Heart right ventricle (tissue), 16 donors: ENCODE measurements at regions not wholly inside any gene's neighbourhood (a gene's known extent, or its start where the extent isn't known, plus 50 kb on each side); places are given as distances from the start of the nearest gene placed in this dataset.
"Not testable (repeated sequence)": the region's sequence is repeated elsewhere in the genome, so short reads cannot be mapped to it uniquely, and the experiment has no call there.

Experiments used
- ATAC-seq, 8 donors: fragments of 200-7000 bp; cut with Tn5 transposase; one replicate each; pipeline ENCODE4 v1.9.1; 2020; ENCODE audit warnings: mild to moderate bottlenecking in 8 of 8, moderate library complexity in 8 of 8, moderate number of reproducible peaks in 1 of 8
- DNase-seq, 2 donors: peaks; one replicate each; pipeline ENCODE4 v3.0.0-alpha.2; 2020
- H3K27ac ChIP-seq, 10 donors: fragments of 200-600 bp; sonication (generic) in 2 of 10; one replicate each; pipeline versions ENCODE4 v1.5.0 to v1.8.0; 2020 to 2022; ENCODE audit warnings: mild to moderate bottlenecking in 3 of 10
- H3K27me3 ChIP-seq, 7 donors: fragments of 200-600 bp; one replicate each; pipeline ENCODE4 v1.8.0; 2021 to 2022; ENCODE audit warnings: mild to moderate bottlenecking in 2 of 7
- H3K36me3 ChIP-seq, 9 donors: fragments of 200-600 bp; sonication (generic) in 1 of 9; one replicate each; pipeline versions ENCODE4 v1.5.0 to v1.8.0; 2020 to 2022; ENCODE audit warnings: mild to moderate bottlenecking in 2 of 9
- H3K4me1 ChIP-seq, 9 donors: fragments of 200-600 bp; sonication (generic) in 1 of 9; one replicate each; pipeline versions ENCODE4 v1.5.0 to v1.8.0; 2020 to 2022; ENCODE audit warnings: mild to moderate bottlenecking in 4 of 9
- H3K4me3 ChIP-seq, 10 donors: fragments of 200-600 bp; sonication (generic) in 2 of 10; one replicate each; pipeline versions ENCODE4 v1.5.0 to v1.8.0; 2020 to 2022; ENCODE audit warnings: mild to moderate bottlenecking in 7 of 10, moderate library complexity in 2 of 10
- H3K9me3 ChIP-seq, 11 donors: fragments of 200-600 bp in 10 of 11; sonication (generic) in 2 of 11; one replicate each; pipeline versions ENCODE4 v1.5.0 to v1.8.0; 2013 to 2022; ENCODE audit warnings: mild to moderate bottlenecking in 2 of 11, control low read depth in 1 of 11, moderate library complexity in 1 of 11
- WGBS, 2 donors: extraction: QIAGEN DNeasy Blood & Tissue Kit; methylation state at CpG; one replicate each; pipeline ENCODE4 v1.1.7; 2013; ENCODE audit warnings: inconsistent platforms in 1 of 2; 5-methylcytosine and 5-hydroxymethylcytosine counted together
- intact Hi-C, 10 donors: fragments of 100-400 bp; cut with DNase I; formaldehyde crosslinking; loops; one replicate each; pipeline versions ENCODE4 v1.11.1 to v1.14.2; 2022
- TF ChIP-seq, protein P1 (sequence below), 9 donors: fragments of 200-600 bp; sonication (generic) in 2 of 9; IDR thresholded peaks; one replicate each; pipeline versions ENCODE4 v1.5.0 to v1.8.0; 2021 to 2022; ENCODE audit warnings: antibody characterized with exemption in 9 of 9, mild to moderate bottlenecking in 5 of 9, moderate library complexity in 1 of 9
- donor health status: Arrhythmogenic right ventricular cardiomyopathy.
- donor health status: ischemic (EF 13 %, LVEDD 7.1; RV severe dilation, severe dysfunction).
- donor health status: healthy with polysubstance abuse.
- donor health status: DM: no; HTN: yes; CAD: no.
- donor health status: DM: no; HTN: no; CAD: no.
- donor health status: ischemic (EF 25% LVEDD 6.9; RV normal size, moderate dysfunction).
- donor health status: ischemic (EF 25% LVEDD 5.7; RV mildly dilated, moderate dysfunction).
- donor health status: healthy.
- donor health status: DM: yes; HTN: yes; CAD: no.
- donor health status: Ischemic cardiomyopathy.
- donor health status: ischemic (EF 35%, LVEDD 5.7; RV mildly dilated, moderate dysfunction).
- donor health status: nonischemic (EF 11% LVEDD 7.7; RV severe dilation, severe dysfunction).
- donor health status: DM: yes; HTN: yes; CAD: no.
- donor health status: PGD.
- donor health status: ischemic (EF 29% LVEDD 5.4; RV normal size, mild dysfunction).
- donor health status: nonischemic (EF 23%, LVEDD 6.1; RV moderate dilation, normal function).

DNA sequence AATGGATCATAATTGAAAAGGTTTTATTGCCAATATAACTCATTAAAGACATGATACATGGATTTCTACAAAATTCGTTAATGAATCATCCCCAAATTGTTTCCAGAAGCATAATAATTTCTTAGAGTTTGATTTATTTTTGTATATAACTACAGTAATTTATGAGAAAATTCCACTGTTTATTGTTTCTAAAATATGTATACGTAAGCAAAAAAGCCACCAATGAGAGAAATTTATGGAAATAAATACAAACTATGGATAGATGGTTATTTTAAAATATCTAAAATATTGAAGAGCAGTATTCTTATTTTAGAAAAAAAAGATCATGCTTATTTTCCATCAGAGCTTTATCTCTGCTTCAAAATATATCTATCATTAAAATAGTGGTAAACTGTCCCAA is 260.0 kb upstream of the ZNF385D start:
- TF ChIP-seq, protein P1, sequence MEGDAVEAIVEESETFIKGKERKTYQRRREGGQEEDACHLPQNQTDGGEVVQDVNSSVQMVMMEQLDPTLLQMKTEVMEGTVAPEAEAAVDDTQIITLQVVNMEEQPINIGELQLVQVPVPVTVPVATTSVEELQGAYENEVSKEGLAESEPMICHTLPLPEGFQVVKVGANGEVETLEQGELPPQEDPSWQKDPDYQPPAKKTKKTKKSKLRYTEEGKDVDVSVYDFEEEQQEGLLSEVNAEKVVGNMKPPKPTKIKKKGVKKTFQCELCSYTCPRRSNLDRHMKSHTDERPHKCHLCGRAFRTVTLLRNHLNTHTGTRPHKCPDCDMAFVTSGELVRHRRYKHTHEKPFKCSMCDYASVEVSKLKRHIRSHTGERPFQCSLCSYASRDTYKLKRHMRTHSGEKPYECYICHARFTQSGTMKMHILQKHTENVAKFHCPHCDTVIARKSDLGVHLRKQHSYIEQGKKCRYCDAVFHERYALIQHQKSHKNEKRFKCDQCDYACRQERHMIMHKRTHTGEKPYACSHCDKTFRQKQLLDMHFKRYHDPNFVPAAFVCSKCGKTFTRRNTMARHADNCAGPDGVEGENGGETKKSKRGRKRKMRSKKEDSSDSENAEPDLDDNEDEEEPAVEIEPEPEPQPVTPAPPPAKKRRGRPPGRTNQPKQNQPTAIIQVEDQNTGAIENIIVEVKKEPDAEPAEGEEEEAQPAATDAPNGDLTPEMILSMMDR (IDR thresholded peaks at IDR 0.05), result no peak
- intact Hi-C loops, result no loop called here
- H3K4me3 ChIP-seq, result no peak overlapping the region
- ATAC-seq (no peak), DNase-seq (no peak)
- no peaks in the 10 kb centered on the region for H3K4me1 ChIP-seq
- 87 to 90% methylated on average over 2 of the region's 2 CpGs for WGBS, 2 donors
- H3K36me3 ChIP-seq, result no peaks in the 10 kb centered on the region
- peaks cover 0 to 10% (median 0%) of the 10 kb centered on the region in 11 donors for H3K9me3 ChIP-seq
- H3K27ac ChIP-seq, result no peak overlapping the region
- H3K27me3 ChIP-seq, result no peaks in the 10 kb centered on the region

DNA sequence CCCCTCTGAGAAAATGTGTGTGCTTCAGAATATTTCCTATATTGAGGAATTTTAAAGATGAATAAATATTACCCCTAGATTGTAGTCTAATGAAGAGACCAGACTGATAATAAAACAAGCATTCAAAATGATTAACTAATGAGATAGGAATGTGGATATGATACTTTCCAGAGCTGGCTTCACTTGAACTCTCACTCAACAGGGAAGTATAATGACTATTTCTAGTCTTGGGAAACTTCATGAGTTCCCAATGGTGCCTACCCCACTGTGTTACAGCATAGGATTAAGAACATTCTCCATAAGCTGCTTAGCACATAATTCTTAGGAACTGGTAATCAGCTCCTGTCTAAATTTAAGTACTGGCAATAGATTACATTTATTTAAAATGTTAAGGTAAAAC is 261.5 kb upstream of the ZNF385D start:
- intact Hi-C loops, result no loop called here

GRCh38 chr3:22013641-22014040 is 262.6 kb upstream of the ZNF385D start:
- intact Hi-C loops, result no loop called here
- peaks cover 0 to 6% (median 0%) of the 10 kb centered on the region in 11 donors for H3K9me3 ChIP-seq
- TF ChIP-seq, protein P1 (IDR thresholded peaks at IDR 0.05), result no peak
- DNase-seq (no peak), ATAC-seq (no peak)
- no peaks in the 10 kb centered on the region for H3K36me3 ChIP-seq
- no peak overlapping the region for H3K27ac ChIP-seq
- no peaks in the 10 kb centered on the region for H3K4me1 ChIP-seq
- WGBS, 2 donors, result 73 to 79% methylated on average over 1 of the region's 1 CpG
- H3K4me3 ChIP-seq, result no peak overlapping the region
- no peaks in the 10 kb centered on the region for H3K27me3 ChIP-seq

More for the DNA sequence above, 261.5 kb upstream of the ZNF385D start:
- peaks cover 0 to 10% (median 0%) of the 10 kb centered on the region in 11 donors for H3K9me3 ChIP-seq
- no peak overlapping the region for H3K4me3 ChIP-seq
- no peaks in the 10 kb centered on the region for H3K36me3 ChIP-seq
- TF ChIP-seq, protein P1 (IDR thresholded peaks at IDR 0.05), result no peak
- ATAC-seq, result no peak
- H3K4me1 ChIP-seq, result no peaks in the 10 kb centered on the region
- no peaks in the 10 kb centered on the region for H3K27me3 ChIP-seq
- no peak overlapping the region for H3K27ac ChIP-seq
- no peak for DNase-seq

DNA sequence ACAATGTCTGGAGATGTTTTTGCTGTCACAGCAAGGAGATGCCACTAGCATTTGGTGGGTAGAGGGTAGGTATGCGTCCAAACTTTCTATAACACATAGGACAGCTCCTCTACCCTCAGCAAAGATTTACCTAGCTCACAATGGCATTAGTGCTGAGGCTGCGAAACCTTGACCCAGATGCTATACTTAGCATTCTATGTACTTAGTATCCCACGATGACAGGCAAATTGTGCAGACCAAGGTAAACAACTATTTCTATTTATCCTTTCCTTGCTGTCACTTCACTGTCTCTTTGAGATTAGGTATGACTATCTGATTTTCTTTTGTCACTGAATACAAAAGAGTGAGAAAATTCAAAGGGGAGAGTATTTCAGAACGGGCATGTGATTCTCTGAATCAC is 265.2 kb upstream of the ZNF385D start:
- no peak for DNase-seq
- H3K36me3 ChIP-seq, result no peaks in the 10 kb centered on the region
- no peak overlapping the region for H3K27ac ChIP-seq
- intact Hi-C loops, result no loop called here
- H3K9me3 ChIP-seq, result no peaks in the 10 kb centered on the region
- H3K4me1 ChIP-seq, result no peaks in the 10 kb centered on the region
- TF ChIP-seq, protein P1 (IDR thresholded peaks at IDR 0.05), result no peak
- H3K4me3 ChIP-seq, result no peak overlapping the region
- H3K27me3 ChIP-seq, result no peaks in the 10 kb centered on the region
- 59 to 65% methylated on average over 4 of the region's 4 CpGs for WGBS, 2 donors
- ATAC-seq, result no peak

DNA sequence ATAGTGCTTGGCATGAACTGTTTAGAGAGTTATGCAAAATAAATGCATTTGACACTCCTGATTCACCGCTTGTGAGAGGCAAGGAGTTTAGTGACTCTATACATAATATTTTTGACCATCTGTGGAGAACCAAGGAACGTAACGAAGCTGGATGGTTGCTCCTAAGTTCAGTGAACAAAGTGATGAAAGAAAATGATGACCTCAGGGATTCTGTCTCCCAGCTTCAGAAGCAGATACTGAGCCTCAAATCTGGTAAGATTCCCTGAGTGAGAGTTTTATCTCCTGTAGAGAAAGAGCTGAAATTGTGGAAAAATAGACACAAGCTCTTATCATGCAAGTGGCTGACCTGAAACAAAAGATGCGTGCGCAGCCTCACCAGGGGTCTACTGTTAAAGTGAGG is 273.6 kb upstream of the ZNF385D start:
- intact Hi-C loops, result not testable (repeated sequence)
- WGBS, 2 donors, result 90 to 92% methylated on average over 5 of the region's 5 CpGs

More for the DNA sequence above, 273.6 kb upstream of the ZNF385D start:
- not testable (repeated sequence) for H3K4me1 ChIP-seq, DNase-seq, H3K27ac ChIP-seq, H3K36me3 ChIP-seq, H3K9me3 ChIP-seq, H3K4me3 ChIP-seq, ATAC-seq, H3K27me3 ChIP-seq
